ENCODE measurements at regions not wholly inside any gene's neighbourhood (a gene's known extent, or its start where the extent isn't known, plus 50 kb on each side); places are given as distances from the start of the nearest gene placed in this dataset.
A peak's percentile ranks its signal among the peaks of the same experiment; 100 is the strongest.

GRCh38 chr6:110538416-110539160 is 62.2 kb upstream of the SLC22A16 start:
- no peak for DNase-seq (ENCODE audit: low spot score)

GRCh38 chr6:110537208-110538123 is 61.1 kb upstream of the SLC22A16 start:
- DNase-seq (ENCODE audit: low spot score): peak; percentile 80

GRCh38 chr6:110534731-110535492 is 58.5 kb upstream of the SLC22A16 start:
- peak; percentile 90 for DNase-seq (ENCODE audit: low spot score)

- peak; percentile 93 for DNase-seq (ENCODE audit: low spot score)
These were observed 56.0 kb upstream of the SLC22A16 start for GRCh38 chr6:110532431-110532830.

- DNase-seq (ENCODE audit: low spot score): no peak
These were observed 54.3 kb upstream of the SLC22A16 start for GRCh38 chr6:110530671-110531070.

GRCh38 chr6:110529907-110530306 is 53.5 kb upstream of the SLC22A16 start:
- DNase-seq (ENCODE audit: low spot score): no peak

- DNase-seq (ENCODE audit: low spot score): no peak
These were observed 52.9 kb upstream of the SLC22A16 start for GRCh38 chr6:110529355-110529754.

- DNase-seq (ENCODE audit: low spot score): no peak
These were observed 52.5 kb upstream of the SLC22A16 start for GRCh38 chr6:110528930-110529325.

GRCh38 chr6:110528101-110528929 is 51.9 kb upstream of the SLC22A16 start:
- DNase-seq (ENCODE audit: low spot score): peak; percentile 86

- DNase-seq (ENCODE audit: low spot score): no peak
These were observed 51.1 kb upstream of the SLC22A16 start for GRCh38 chr6:110527516-110527915.

GRCh38 chr6:110526726-110527125 is 50.3 kb upstream of the SLC22A16 start:
- no peak for DNase-seq (ENCODE audit: low spot score)
